HS-27A (cell line): ENCODE measurements at regions not wholly inside any gene's neighbourhood (a gene's known extent, or its start where the extent isn't known, plus 50 kb on each side); places are given as distances from the start of the nearest gene placed in this dataset.
A peak's percentile ranks its signal among the peaks of the same experiment; 100 is the strongest.
"Not testable (repeated sequence)": the region's sequence is repeated elsewhere in the genome, so short reads cannot be mapped to it uniquely, and the experiment has no call there.

Experiments
- DNase-seq: peaks from one replicate; pipeline ENCODE4 v3.0.0-alpha.2; 2012; ENCODE audit warnings: low read depth, missing footprints

DNA sequence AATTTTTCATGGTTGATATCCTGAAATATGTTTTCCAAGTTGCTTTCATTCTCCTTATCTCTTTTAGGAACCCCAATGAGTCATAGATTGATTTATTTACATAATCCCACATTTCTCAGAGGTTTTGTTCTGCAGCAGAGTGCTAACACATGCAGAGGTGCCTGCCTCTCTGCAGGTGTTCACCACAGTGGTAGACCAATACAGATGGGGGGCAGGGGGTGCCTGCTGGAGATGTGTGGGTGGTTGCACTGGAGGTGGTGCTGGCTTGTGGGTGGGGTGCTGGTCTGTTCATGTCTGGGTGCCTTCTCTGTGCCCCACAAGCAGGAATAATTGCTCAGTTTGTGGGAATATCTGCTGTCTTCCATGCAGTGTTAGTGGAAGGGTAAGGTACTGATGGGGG, 131.1 kb downstream of the JRKL start:
- no peak for DNase-seq

DNA sequence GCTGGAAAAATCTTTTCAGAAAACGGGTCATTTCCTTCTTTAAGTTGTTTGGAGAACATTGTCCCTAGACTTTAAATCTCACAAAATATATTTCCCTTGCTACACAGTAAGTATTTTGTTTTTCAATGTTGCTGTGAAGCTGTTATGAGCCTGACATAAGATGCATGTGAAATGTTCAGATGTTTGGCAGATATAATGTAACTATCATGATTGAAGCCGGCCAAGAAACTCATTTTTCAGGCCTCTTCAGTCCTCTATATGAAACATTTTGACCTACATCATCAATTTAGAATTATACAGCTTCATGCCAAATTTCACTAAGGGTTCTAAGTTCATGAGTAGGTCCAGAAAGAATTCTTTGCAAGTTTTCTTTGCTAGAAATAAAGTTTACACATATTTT, 133.8 kb downstream of the JRKL start:
- DNase-seq = no peak

DNA sequence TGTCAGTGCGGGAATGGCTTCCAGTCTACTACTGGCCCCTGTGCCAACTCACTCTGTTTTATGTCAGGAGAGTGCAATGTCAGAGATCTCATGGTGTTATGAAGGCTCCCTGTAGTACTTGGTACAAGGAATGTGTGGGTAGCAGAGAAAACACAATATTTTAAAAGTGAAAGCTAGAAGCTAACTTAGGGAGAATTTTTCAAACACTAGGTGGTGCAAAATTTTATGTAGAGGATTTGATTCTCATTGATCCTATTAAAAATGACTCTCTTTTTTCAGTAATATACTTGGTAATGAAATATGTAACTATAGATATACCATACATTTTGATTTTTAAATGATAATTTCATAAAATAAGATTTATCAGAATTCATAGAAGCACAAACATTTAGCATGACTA, 134.7 kb downstream of the JRKL start:
- no peak for DNase-seq

DNA sequence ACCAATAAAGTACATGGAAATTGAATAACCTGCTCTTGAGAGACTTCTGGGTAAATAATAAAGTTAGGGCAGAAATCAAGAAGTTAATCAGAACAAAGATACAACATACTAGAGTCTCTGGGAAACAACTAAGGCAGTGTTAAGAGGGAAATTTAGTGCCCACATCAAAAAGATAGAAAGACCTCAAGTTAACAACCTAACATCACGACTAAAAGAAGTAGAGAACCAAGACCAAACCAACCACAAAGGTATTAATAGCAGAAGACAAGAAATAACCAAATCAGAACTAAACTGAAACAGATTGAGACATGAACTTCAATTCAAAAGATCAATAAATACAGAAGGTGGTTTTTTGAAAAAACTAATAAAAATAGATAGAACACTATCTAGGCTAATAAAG, 140.7 kb downstream of the JRKL start:
- no peak for DNase-seq

DNA sequence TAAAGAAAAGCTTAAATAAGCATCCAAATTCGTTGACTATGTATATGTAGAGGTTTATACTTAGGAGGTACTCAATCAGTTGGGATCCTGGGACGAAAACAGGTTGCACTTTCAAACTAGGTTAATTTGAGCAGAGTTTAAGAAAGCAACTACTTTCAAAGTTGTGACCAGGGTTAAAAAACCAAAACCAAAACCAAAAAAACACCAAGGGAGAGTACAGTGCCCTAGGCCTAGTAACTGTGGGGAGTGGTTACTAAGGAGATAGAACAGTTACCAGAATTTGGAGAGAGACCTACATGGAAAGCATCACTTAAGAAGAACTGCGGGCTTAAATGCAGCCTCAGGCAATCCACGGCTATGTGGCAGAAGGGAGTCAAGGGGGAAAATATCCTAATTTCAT, 148.3 kb downstream of the JRKL start:
- no peak for DNase-seq

DNA sequence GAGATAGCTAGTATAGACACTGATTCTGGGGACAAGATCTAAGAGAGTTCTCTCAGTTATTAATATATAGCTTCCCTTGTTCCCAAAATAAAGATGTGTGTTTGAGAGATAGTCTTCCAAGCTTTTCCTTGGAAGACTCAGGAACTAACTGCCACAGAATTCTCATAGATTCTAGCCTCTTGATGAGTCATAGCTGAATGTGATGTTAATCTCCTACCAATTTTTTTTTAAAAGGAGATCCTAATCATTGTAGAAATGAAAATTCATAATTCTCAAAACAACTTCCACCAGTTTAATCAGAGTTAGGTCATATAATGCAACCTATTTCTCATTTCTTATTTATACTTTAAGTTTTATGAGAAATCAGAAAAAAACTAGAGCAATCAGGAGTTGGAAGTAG, 148.8 kb downstream of the JRKL start:
- no peak for DNase-seq

DNA sequence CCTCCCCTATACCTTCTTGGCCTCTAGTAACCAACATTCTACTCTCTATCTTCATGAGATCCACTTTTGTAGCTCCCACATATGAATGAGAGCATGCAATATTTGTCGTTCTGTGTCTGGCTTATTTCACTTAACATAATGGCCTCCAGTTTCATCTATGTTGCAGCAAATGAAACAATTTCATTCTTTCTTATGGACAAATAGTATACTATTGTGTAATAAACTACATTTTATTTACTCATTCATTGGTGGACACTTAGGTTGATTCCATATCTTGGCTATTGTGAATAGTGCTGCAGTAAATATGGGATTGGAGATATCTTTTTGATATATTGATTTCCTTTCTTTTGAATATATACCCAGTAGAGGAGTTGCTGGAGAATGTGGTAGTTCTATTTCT, 151.1 kb downstream of the JRKL start:
- no peak for DNase-seq

DNA sequence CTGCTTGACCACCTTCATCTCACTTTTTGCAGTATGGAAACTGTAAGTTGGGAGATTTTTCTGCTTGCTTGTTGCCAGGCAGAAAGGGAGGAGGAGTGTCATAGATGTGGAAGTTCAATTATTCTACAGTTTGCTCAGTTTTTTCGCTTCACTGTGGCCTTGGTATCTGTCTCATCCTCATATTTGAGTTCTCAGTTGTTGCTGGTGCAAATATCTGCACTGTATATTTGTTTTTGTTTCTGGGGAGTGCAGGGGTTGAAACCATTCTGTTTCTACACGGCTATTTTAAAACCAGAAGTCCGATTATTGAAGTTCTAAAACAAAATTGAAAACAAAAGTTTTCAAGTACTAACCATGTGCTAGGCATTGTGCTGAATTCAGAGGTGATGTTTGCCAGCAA, 153.4 kb downstream of the JRKL start:
- no peak for DNase-seq

DNA sequence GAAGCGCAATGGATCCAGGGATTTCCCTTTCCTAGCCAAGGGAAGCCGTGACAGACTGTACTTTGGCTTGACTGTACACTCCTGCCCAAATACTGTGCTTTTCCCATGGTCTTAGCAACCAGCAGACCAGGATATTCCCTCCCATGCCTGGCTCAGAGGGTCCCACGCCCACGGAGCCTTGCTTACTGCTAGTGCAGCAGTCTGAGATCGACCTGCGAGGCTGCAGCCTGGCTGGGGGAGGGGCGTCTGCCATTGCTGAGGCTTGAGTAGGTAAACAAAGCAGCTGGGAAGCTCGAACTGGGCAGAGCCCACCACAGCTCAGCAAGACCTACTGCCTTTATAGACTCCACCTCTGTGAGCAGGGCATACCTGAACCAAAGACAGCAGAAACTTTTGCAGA, 155.4 kb downstream of the JRKL start:
- not testable (repeated sequence) for DNase-seq

DNA sequence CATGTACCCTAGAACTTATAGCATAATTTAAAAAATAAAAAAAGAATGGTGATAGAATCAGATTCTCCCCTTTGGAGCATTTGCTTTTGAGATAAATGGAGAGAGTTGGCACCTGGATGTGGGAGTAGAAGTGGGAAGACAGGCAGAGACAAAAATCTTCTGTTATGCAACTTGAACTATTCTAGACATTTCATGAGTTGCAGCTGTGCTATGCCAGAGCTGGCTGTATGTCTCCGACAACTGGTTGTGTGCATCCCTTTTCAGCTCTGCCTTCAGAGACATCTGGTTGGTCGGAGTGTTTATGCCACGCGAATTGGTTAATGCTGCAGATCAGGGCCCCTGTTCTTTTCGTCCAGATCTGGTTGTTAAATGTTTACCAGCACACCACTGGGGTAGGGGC, 161.3 kb downstream of the JRKL start:
- DNase-seq = no peak

DNA sequence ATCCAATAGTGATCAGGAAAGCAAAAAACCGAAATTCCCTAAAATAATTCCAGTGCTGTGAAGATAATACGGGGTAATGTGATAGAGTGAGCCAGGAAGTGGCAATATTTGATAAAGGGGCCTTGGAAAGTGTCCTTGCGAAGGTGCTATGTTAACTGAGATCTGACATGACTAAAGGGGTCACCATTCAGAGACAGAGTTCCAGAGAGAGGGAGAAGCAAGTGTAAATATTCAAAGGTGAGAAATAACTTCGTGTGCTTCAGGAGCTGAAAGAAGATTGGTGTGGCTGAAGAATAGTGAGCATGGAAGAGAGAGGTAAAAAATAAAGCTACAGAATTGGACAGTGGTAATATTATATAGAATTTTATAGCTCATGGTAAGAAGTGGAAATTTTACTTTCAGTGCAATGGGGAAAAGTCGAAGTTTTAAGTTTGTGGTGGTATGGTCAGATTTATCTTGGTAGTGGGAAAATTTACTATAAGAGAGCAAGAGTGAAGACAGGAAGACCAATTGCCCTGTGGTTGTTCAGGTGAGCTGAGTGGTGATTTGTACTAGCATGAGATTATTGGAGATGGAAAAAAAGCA, 164.5 kb downstream of the JRKL start:
- no peak for DNase-seq

DNA sequence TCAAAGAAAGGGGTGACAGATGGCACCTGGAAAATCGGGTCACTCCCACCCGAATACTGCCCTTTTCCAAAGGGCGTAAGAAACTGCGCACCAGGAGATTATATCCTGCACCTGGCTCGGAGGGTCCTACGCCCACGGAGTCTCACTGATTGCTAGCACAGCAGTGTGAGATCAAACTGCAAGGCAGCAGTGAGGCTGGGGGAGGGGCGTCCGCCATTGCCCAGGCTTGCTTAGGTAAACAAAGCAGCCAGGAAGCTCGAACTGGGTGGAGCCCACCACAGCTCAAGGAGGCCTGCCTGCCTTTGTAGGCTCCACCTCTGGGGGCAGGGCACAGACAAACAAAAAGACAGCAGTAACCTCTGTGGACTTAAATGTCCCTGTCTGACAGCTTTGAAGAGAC, 166.0 kb downstream of the JRKL start:
- DNase-seq = not testable (repeated sequence)

DNA sequence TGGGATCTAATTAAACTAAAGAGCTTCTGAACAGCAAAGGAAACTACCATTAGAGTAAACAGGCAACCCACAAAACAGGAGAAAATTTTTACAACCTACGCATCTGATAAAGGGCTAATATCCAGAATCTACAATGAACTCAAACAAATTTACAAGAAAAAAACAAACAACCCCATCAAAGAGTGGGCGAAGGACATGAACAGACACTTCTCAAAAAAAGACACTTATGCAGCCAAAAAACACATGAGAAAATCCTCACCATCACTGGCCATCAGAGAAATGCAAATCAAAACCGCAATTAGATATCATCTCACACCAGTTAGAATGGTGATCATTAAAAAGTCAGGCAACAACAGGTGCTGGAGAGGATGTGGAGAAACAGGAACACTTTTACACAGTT, 170.9 kb downstream of the JRKL start:
- not testable (repeated sequence) for DNase-seq

DNA sequence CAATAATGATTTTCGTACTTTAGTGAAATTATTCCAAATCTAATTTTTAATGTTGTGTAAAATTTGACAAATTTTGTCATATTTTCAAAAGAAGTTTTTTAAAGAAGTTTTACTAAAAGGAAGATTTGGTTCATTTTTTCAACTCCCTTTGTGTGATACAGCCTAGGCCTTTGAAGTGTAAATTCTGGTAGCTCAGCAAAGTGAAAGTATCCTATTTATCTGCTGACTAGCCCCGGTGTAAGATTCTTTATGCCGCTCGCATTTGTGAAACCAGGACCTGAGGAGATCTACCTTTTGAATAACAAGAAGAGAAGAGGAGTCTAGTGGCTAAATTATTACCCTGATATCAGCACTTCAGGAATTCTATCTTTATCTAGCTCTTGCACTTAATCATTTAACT, 177.4 kb downstream of the JRKL start:
- DNase-seq = no peak

DNA sequence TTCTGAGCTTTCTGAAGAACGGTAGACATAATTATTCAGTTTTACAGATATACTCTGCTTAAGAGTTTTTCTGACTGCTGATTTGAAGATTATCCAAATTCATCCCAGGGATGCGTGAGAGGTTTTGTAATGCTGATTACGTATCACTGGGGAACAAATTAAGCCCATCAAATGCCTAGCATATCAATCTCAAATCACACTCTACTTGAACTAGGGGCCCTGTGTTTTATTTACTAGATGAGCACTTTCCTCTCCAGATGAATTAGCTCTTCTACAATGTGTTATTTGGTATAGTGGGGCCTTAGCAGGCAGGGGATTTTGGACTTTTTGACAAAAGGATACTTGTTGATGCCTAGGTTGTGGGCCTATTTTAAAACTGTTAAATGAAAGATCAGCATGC, 177.9 kb downstream of the JRKL start:
- no peak for DNase-seq

DNA sequence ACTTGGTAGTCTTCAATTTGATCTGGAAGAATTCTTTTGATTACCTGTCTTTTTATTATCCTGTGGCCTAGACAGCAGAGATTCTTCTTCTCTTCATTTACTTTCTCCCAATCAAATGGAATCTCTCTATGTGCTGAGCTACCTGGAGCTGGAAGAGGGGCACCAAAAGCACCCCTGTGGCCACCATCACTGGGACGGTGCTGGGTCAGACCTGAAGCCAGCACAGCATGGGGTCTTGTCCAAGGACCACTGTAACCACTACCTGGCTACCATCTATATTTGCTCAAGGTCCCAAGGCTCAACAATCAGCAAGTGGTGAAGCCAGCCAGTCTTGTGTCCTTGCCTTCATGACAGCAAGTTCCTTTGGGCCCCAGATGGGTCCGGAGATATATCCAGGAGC, 186.6 kb downstream of the JRKL start:
- DNase-seq = no peak

DNA sequence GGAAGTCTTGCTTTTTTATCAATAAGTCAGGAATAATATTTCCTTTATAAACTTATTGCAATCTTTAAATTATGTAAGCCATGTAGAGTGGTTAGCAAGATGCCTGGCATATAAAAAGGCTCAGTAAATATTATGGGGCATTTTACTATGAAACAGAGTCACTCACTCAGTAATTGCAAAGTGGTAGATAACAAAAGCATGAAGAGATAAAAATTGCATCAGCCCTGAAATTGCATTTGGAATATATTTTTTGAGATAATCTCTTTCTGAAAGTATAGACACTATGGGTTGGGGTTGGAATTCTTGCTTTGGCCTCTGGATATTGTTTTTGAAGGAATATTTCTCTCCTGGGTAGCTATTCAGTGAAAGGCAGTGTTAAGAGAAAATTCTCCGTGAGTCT, 188.6 kb downstream of the JRKL start:
- no peak for DNase-seq

DNA sequence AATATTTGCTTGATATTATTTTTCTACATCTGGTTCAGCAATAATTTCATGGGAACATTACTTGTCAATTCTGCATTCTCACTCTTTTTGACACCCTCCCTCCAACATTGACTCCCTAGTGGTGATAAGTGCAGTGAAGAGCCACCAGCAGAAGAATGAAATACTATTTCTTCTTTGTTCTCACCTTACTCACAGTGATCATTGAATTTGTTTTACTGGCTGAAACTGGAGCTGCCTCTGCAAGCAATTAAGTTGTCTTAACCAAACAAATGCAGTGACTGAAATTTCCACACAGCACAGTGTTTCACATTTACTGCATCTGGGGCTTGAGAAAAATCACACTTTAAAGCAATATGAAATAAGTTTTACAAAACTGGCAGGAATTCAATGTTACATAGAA, 189.8 kb downstream of the JRKL start:
- DNase-seq = no peak

DNA sequence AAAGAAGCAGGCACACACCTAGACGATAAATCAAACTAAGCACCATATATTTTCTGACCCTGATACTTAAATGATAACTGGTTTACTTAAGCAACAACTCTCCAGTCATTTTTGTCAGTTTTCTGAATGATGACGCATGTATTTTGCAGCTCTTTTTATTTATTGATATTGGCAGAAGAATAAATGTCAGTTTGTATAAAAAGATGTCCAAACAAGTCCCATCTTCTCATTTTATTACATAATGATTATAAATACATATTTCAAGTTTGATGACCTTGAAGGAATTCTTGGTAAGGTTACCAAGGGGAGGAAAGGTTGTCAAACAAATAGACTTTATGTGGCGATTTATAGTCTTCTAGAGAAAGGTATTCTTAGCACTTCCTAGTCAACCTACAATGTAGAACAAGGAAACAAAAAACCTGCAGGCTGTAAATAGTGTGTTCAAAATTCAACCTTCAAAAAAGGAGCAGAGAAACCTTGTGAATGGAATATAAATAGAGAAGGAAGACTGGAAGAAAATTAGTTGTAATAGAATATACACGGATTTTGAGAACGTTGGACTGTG, 190.7 kb downstream of the JRKL start:
- DNase-seq = no peak

DNA sequence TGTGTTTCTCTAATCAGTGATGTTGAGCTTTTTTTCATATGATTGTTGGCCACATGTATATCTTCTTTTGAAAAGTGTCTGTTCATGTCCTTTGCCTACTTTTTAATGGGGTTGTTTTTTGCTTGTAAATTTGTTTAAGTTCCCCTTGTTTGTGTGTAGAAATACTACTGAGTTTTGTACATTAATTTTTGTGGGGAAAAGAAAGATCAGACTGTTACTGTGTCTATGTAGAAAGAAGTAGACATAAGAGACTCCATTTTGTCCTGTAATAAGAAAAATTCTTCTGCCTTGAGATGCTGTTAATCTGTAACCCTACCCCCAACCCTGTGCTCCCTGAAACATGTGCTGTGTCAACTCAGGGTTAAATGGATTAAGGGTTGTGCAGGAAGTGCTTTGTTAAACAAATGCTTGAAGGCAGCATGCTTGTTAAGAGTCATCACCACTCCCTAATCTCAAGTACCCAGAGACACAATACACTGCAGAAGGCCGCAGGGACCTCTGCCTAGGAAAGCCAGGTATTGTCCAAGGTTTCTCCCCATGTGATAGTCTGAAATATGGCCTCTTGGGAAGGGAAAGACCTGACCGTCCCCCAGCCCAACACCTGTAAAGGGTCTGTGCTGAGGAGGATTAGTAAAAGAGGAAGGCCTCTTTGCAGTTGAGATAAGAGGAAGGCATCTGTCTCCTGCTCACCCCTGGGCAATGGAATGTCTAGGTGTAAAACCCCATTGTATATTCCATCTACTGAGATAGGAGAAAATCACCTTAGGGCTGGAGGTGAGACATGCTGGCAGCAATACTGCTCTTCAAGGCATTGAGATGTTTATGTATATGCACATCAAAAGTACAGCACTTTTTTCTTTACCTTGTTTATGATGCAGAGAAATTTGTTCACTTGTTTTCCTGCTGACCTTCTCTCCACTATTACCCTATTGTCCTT, 196.4 kb downstream of the JRKL start:
- DNase-seq = not testable (repeated sequence)

DNA sequence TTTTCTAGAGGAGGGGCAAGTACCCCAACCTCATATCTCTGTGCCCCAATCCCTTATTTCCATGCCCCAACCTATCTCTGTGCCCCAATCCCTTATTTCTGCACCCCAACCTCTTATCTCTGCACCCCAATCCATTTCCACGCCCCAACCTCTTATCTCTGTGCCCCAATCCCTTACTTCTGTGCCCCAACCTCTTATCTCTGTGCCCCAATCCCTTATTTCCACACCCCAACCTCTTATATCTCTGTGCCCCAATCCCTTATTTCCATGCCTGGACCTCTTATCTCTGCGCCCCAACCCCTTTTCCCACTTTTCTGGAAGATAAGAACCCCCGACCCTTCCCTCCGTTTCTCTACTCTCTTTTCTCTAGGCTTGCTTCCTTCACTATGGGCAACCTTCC, 199.0 kb downstream of the JRKL start:
- not testable (repeated sequence) for DNase-seq

DNA sequence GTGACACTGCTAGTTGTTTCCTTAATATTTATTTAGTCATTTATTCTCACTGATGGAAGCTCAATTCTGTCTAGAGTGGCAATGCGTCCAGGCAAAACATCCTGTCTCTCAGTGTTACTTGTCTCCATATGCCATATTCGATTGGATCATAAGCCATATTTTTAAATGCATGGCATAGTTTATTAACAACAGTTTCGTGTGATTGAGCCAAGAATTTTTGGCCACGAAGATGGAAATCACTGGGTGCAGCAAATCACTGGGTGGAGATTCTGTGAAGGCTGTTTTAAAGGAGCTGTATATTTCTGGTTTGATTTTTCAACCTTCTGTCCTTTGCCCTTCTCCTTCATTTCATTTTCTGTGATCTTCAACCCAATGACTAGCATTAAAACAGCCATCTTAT, 205.2 kb downstream of the JRKL start:
- DNase-seq = no peak

DNA sequence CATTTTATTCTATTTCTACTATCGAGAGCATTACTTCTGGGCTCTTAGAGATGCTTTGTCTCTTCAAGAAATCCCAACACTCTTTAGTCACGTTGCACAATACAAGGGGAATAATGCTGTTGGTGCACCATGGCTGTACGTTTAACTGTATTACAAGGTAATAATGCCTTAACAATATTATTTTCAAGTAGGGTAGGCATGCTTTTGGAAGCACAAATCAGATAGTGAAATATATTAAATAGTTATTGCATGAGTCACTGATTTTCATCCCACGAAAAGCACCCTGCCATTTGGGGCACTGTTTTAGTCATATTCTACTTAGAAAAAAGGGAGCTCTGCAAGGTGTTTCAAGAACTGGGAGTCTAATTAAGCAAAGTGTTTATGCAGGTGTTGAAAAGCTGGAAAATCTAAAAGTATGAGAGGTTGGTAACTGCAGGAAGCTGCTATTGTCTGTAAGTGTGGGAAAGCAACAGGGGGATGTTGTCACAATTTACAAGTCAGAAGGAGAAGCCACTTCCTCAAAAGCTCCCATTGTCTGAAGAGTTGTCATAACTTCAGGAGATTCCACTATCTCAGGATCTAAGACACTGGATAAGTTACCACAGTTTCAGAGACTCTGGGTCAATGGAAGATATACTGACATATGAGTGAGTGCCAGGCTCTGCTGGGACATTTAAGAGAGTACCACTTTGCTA, 218.2 kb downstream of the JRKL start:
- peak; percentile 26 for DNase-seq
